NCI-H82 treated with DMSO at 0.1 percent for 48 hours (cell line): ENCODE measurements at regions not wholly inside any gene's neighbourhood (a gene's known extent, or its start where the extent isn't known, plus 50 kb on each side); places are given as distances from the start of the nearest gene placed in this dataset.
"Not testable (repeated sequence)": the region's sequence is repeated elsewhere in the genome, so short reads cannot be mapped to it uniquely, and the experiment has no call there.

ENCODE experiments used
- DNase-seq: peaks from one replicate; lab custom pipeline; 2025; ENCODE audit not compliant: unreplicated experiment; lab: John Stamatoyannopoulos, UW

- no peak for DNase-seq
Observed at GRCh38 chr4:72689923-72690322, 120.9 kb upstream of the ADAMTS3 start.

GRCh38 chr4:72686390-72686789 is 117.4 kb upstream of the ADAMTS3 start:
- DNase-seq: not testable (repeated sequence)

DNA sequence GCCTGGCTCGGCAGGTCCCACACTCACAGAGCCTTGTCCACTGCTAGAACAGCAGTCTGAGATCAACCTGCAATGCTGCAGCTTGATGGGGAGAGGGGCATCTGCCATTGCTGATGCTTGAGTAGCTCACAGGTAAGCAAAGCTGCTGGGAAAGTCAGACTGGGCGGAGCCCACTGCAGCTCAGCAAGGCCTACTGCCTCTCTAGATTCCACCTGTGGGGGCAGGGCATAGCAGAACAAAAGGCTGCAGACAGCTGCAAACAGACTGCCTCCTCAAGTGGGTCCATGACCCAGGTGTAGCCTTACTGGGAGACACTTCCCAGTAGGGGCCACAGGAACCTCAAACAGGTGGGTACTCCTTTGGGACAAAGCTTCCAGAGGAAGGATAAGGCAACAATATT is 110.6 kb upstream of the ADAMTS3 start:
- no peak for DNase-seq

DNA sequence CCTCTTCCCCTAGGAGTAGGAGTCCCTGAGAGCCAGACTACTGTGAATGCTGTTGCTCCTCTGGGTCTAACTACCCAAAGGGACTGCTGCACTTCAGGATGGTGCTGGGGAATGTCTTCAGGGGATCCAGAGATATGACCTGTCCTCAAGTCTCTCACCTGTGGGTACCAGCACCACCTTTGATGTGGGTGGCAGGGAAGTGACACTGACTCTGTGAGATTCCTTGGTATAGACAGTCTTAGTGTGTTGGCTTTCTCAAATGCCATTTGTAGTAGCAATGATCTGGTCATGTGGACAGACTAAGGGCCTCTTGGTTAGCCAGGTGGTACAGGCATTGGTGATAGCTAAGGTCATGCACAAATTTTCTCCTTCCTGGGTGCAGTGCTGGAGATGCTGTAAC is 108.9 kb upstream of the ADAMTS3 start:
- DNase-seq: no peak

- no peak for DNase-seq
Observed at GRCh38 chr4:72677265-72677664, 108.2 kb upstream of the ADAMTS3 start.

GRCh38 chr4:72671980-72672379 is 103.0 kb upstream of the ADAMTS3 start:
- no peak for DNase-seq

DNA sequence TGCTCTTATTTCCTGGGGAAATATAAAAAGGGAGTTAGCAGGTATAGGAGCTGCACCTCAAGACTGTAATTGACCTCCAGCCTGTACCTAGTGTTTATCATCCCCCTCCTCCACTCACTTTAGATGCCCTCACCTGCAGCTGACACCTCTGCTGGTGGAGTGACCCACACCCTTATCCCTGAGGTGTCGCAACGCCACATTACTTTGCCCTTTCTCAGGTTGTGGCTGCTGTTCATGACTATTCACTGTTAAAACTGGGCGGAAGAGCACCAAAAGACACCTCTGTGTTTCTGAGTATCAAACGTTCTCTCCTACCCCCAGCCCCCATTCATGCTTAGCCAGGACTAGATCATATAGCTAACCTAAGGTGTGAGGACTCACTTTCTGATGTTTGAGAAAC is 101.5 kb upstream of the ADAMTS3 start:
- DNase-seq: no peak

- DNase-seq: no peak
Observed at GRCh38 chr4:72666910-72667309, 97.9 kb upstream of the ADAMTS3 start.

DNA sequence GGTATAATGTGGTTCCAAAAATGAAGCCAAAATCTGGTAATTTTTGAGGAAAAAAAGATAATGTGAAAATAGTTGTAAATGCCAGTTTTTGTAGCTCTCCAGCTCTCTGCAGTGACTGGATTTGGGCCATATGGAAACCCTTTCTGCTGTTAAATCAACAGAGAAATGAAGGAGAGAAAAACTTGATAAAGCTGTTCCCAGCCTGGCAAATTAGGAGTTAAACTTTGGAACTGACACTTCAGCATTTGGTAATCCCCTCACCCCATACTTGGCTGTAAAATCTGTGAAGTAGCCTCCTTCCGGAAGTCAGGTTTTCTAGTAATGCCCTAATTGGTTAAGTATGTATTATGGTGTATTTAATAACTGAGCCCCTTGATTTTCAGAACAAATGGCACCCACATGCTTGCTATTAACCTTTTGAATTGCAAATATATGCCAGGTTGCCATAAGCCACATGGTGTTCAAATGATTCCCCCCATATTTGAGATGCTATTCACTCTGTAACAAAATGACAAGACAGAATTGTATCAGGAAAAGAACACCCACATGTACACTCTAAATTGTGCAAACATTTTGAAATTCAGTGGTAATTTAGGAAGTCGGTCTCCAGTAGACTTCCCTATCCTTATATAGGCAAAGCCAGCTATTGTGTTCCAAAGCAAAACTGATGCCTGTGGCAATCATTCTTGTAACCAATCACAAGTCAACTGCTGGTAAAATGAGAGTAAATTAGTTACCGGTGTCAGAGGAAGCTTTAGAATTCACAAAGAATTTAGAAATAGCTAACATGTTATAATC is 96.3 kb upstream of the ADAMTS3 start:
- DNase-seq: no peak

GRCh38 chr4:72663828-72664227 is 94.8 kb upstream of the ADAMTS3 start:
- no peak for DNase-seq

- no peak for DNase-seq
Observed at GRCh38 chr4:72661830-72662229, 92.8 kb upstream of the ADAMTS3 start.

DNA sequence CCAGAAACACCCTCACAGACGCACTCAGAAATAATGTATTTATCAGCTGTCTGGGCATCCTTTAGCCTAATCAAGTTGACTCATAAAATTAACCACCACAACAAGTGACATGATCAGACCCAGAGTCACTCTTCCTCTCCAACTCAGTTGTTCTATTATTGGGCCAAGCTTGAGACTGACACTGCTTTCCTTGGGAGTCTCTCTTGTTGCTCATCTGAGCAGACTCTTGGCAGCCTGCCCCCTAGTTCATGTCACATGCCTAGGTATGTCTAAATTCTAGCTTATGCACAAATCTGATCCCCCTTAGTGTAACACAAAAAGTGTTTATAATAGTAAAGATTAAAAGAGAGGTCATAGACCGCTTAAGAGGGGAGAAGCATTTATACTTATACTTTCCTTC is 72.6 kb upstream of the ADAMTS3 start:
- no peak for DNase-seq

- DNase-seq: not testable (repeated sequence)
Observed at GRCh38 chr4:72636866-72637265, 67.8 kb upstream of the ADAMTS3 start.

DNA sequence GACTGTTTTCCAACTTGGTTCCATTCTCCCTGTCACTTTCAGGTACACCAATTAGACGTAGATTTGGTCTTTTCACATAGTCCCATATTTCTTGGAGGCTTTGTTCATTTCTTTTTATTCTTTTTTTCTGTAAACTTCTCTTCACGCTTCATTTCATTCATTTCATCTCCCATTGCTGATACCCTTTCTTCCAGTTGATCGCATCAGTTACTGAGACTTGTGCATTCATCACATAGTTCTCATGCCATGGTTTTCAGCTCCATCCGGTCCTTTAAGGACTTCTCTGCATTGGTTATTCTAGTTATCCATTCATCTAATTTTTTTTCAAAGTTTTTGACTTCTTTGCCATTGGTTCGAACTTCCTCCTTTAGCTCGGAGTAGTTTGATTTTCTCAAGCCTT is 66.9 kb upstream of the ADAMTS3 start:
- not testable (repeated sequence) for DNase-seq

DNA sequence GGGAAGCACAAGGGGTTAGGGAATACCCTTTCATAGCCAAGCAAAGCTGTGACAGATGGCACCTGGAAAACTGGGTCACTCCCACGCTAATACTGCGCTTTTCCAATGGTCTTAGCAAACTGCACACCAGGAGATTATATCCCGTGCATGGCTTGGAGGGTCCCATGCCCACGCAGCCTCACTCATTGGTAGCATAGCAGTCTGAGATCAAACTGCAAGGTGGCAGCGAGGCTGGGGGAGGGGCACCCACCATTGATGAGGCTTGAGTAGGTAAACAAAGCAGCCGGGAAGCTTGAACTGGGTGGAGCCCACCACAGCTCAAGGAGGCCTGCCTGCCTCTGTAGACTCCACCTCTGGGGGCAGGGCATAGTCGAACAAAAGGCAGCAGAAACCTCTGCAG is 63.2 kb upstream of the ADAMTS3 start:
- not testable (repeated sequence) for DNase-seq

- DNase-seq: no peak
Observed at GRCh38 chr4:72631296-72631695, 62.3 kb upstream of the ADAMTS3 start.

GRCh38 chr4:72629540-72629939 is 60.5 kb upstream of the ADAMTS3 start:
- no peak for DNase-seq

- no peak for DNase-seq
Observed at GRCh38 chr4:72627723-72628122, 58.7 kb upstream of the ADAMTS3 start.
